Right lobe of liver (tissue), 6 donors: ENCODE measurements at regions not wholly inside any gene's neighbourhood (a gene's known extent, or its start where the extent isn't known, plus 50 kb on each side); places are given as distances from the start of the nearest gene placed in this dataset.
A peak's percentile ranks its signal among the peaks of the same experiment; 100 is the strongest.

Experiments used
- ATAC-seq, 4 donors: fragments of 200-7000 bp; cut with Tn5 transposase; one replicate each; pipeline ENCODE4 v1.9.1; 2020; ENCODE audit warnings: mild to moderate bottlenecking in 4 of 4, moderate library complexity in 4 of 4
- DNase-seq, 3 donors: peaks; one replicate each; pipeline ENCODE4 v3.0.0-alpha.2; 2020
- H3K27ac ChIP-seq, 3 donors: fragments of 200-600 bp; one replicate each; pipeline ENCODE4 v1.8.0; 2022
- H3K27me3 ChIP-seq, 2 donors: fragments of 200-600 bp; one replicate each; pipeline ENCODE4 v1.8.0; 2022
- H3K36me3 ChIP-seq, 4 donors: fragments of 200-600 bp; sonication (generic) in 1 of 4; one replicate each; pipeline versions ENCODE4 v1.5.1 to v1.8.0; 2017 to 2022; ENCODE audit warnings: control low read depth in 1 of 4
- H3K4me1 ChIP-seq, 4 donors: fragments of 200-600 bp; sonication (generic) in 1 of 4; one replicate each; pipeline versions ENCODE4 v1.5.1 to v1.8.0; 2017 to 2022; ENCODE audit warnings: control low read depth in 1 of 4
- H3K4me3 ChIP-seq, 3 donors: fragments of 200-600 bp; one replicate each; pipeline ENCODE4 v1.8.0; 2022
- H3K9me3 ChIP-seq, 4 donors: fragments of 200-600 bp; sonication (generic) in 1 of 4; one replicate each; pipeline versions ENCODE4 v1.5.1 to v1.8.0; 2017 to 2022; ENCODE audit warnings: control low read depth in 1 of 4
- POLR2A ChIP-seq: fragments of 450-650 bp; IDR thresholded peaks from one replicate; pipeline ENCODE4 v1.6.1; 2017; ENCODE audit warnings: antibody characterized with exemption, mild to moderate bottlenecking
- WGBS: methylation state at CpG from one replicate; pipeline ENCODE4 v1.1.6; 2018; ENCODE audit warnings: low coverage, low lambda C conversion rate; ENCODE audit not compliant: insufficient coverage; ENCODE audit errors: missing lambda C conversion rate; 5-methylcytosine and 5-hydroxymethylcytosine counted together
- intact Hi-C, 2 donors: fragments of 100-400 bp; cut with DNase I; formaldehyde crosslinking; loops; one replicate each; pipeline versions ENCODE4 v1.11.2 to v1.14.1; 2022
- TF ChIP-seq, protein P1 (sequence below), 4 donors: fragments of 200-600 bp in 3 of 4; fragments of 450-650 bp in 1 of 4; IDR thresholded peaks; one replicate each; pipeline versions ENCODE4 v1.5.1 to v1.8.0; 2016 to 2022; ENCODE audit warnings: antibody characterized with exemption in 4 of 4, mild to moderate bottlenecking in 2 of 4
- donor health status: DM: no; HTN: yes; CAD: no.
- donor health status: DM: no; HTN: no; CAD: no.
- donor health status: DM: no; HTN: no; CAD: no.
- donor health status: DM: no; HTN: yes; CAD: no.
- donor health status: DM: no; HTN: yes; CAD: no.

DNA sequence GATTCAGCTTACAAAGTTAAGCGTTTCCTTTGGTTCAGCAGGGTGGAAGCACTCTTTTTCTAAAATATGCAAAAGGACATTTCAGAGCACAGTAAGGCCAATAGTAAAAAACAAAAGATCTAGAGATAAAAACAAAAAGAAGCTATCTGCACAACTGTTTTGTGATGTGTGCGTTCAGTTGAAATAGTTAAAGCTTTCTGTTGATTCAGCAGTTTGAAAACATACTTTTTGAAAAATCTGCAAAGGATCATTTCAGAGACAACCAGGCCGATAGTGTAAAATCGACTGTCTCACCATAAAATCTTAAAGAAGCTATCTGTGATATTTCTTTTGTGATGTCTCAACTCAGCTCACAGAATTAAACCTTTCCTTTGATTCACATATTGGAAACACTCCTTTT is 300.0 kb upstream of the ALG10B start:
- H3K27me3 ChIP-seq: no peaks in the 10 kb centered on the region
- H3K27ac ChIP-seq: no peak overlapping the region
- H3K4me1 ChIP-seq: no peaks in the 10 kb centered on the region
- no peaks in the 10 kb centered on the region for H3K36me3 ChIP-seq
- ATAC-seq (no peak), DNase-seq (no peak)
- no peak overlapping the region for H3K4me3 ChIP-seq
- H3K9me3 ChIP-seq: peaks cover 0 to 11% (median 0%) of the 10 kb centered on the region in 4 donors
- no peak for TF ChIP-seq POLR2A
- TF ChIP-seq, protein P1, sequence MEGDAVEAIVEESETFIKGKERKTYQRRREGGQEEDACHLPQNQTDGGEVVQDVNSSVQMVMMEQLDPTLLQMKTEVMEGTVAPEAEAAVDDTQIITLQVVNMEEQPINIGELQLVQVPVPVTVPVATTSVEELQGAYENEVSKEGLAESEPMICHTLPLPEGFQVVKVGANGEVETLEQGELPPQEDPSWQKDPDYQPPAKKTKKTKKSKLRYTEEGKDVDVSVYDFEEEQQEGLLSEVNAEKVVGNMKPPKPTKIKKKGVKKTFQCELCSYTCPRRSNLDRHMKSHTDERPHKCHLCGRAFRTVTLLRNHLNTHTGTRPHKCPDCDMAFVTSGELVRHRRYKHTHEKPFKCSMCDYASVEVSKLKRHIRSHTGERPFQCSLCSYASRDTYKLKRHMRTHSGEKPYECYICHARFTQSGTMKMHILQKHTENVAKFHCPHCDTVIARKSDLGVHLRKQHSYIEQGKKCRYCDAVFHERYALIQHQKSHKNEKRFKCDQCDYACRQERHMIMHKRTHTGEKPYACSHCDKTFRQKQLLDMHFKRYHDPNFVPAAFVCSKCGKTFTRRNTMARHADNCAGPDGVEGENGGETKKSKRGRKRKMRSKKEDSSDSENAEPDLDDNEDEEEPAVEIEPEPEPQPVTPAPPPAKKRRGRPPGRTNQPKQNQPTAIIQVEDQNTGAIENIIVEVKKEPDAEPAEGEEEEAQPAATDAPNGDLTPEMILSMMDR (IDR thresholded peaks at IDR 0.05): no peak
- 52% methylated on average over 4 of the region's 4 CpGs for WGBS
- intact Hi-C loops: no loop called here

DNA sequence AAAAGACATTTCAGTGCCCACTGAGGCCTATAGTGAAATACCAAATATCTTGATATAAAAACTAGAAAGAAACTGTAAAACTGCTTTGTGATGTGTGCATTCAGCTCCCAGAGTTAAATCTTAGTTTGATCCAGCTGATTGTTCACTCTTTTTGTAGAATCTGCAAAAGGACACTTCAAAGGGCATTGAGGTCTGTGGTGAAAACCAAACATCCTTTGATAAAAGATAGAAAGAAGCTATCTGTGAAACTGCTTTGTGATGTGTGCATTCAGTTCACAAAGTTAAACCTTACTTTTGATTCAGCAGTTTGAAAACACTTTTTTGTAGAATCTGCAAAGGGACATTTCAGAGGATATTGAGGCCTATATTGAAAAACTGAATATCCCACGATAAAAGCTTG is 290.7 kb upstream of the ALG10B start:
- Histone ChIP-seq H3K4me1 (no peaks in the 10 kb centered on the region), H3K36me3 (no peaks in the 10 kb centered on the region), H3K9me3 (peaks cover 0 to 17% (median 0%) of the 10 kb centered on the region in 4 donors), H3K27ac (no peak overlapping the region), H3K27me3 (no peaks in the 10 kb centered on the region), H3K4me3 (no peak overlapping the region)
- ATAC-seq (no peak), DNase-seq (no peak)
- intact Hi-C loops: no loop called here
- TF ChIP-seq, protein P1 (IDR thresholded peaks at IDR 0.05): no peak
- TF ChIP-seq POLR2A: no peak
- 13% methylated on average over 1 of the region's 1 CpG for WGBS

DNA sequence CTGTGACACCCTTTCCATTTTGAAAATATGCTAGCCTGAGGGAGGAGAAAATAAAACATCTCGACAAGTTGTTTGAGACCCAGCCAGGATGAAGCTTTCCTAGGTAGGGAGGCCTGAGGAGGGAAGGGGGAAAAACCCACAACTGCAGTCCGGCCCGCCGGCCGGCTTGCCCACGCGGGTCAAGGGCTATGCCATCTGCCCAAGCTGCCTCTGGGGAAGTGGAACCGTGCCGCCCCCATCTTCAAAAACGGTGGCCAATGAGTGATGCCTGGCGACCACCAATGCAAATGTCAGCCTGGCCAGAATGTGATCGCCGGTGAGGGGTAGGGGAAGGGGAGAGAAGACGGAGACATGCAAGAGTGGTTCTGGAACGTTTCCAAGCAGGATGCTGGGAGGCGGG is 263.5 kb upstream of the ALG10B start:
- H3K4me1 ChIP-seq: no peaks in the 10 kb centered on the region
- H3K36me3 ChIP-seq: no peaks in the 10 kb centered on the region
- no peak overlapping the region for H3K4me3 ChIP-seq
- intact Hi-C loops: loop anchor here in 1 of 2 donors (10.0 kb wide), 1 partner anchor 92 kb away; no protein-coding TSS in a partner anchor
- no peak for TF ChIP-seq POLR2A
- TF ChIP-seq, protein P1 (IDR thresholded peaks at IDR 0.05): no peak
- ATAC-seq (no peak), DNase-seq (no peak)
- 59% methylated on average over 16 of the region's 16 CpGs for WGBS
- H3K27ac ChIP-seq: no peak overlapping the region
- no peaks in the 10 kb centered on the region for H3K27me3 ChIP-seq
- H3K9me3 ChIP-seq: no peaks in the 10 kb centered on the region

DNA sequence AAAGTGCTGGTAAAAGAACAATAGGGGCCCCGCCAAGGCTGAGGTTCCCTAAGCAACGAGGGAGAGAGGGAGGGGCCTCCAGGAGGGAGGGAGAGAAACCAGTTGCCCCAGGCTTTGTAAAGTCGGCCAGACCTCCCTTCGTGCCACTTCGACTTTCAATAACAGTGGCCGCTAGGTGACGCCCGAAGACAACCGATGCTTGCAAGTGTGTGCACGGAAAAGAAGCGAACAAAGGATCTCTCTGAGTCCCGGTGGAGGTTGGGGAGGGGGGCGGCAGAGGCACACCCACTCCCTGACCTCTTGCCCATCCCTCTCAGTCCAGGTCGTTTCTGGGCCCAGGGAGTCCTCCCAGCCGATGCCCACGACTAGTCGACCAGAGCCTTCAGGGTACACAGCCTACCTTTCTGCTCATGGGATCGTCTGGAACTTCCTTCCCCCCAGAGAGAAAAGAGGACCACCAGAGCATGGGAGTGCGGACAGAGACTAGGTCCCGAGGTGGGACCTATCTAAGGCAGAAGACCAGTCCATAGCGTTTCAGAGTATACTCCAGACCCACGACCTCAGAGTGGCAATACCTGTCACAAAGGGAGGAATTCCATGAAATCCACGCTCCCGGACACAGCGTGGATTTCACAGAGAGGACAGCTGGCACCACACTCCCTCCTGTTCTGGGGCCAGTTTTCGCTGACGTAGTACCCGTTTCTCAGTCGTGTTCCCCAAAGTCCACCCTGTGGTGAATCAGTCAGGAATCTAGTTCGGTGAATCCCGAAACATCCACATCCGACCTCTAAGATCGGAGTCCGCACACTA is 262.7 kb upstream of the ALG10B start:
- TF ChIP-seq POLR2A: no peak
- TF ChIP-seq, protein P1 (IDR thresholded peaks at IDR 0.05): peak; percentile 39 to 51 (median 47)
- H3K4me1 ChIP-seq: no peaks in the 10 kb centered on the region
- intact Hi-C loops: loop anchor here in 1 of 2 donors (10.0 kb wide), 1 partner anchor 91 kb away; no protein-coding TSS in a partner anchor
- no peaks in the 10 kb centered on the region for H3K36me3 ChIP-seq
- H3K27ac ChIP-seq: no peak overlapping the region
- 69% methylated on average over 18 of the region's 34 CpGs for WGBS
- H3K4me3 ChIP-seq: no peak overlapping the region
- H3K27me3 ChIP-seq: no peaks in the 10 kb centered on the region
- ATAC-seq (peak; percentile 57 to 74 (median 62)), DNase-seq (peak in 2 of 3 donors; percentile 54 to 64)
- no peaks in the 10 kb centered on the region for H3K9me3 ChIP-seq
